ENCODE measurements at regions not wholly inside any gene's neighbourhood (a gene's known extent, or its start where the extent isn't known, plus 50 kb on each side); places are given as distances from the start of the nearest gene placed in this dataset.
"Not testable (repeated sequence)": the region's sequence is repeated elsewhere in the genome, so short reads cannot be mapped to it uniquely, and the experiment has no call there.

GRCh38 chr10:46204482-46205102 is 82.2 kb upstream of the ANTXRL start:
- not testable (repeated sequence) for DNase-seq

GRCh38 chr10:46210427-46210826 is 76.4 kb upstream of the ANTXRL start:
- not testable (repeated sequence) for DNase-seq

- DNase-seq = no peak
Observed at GRCh38 chr10:46215426-46215825, 71.4 kb upstream of the ANTXRL start.

DNA sequence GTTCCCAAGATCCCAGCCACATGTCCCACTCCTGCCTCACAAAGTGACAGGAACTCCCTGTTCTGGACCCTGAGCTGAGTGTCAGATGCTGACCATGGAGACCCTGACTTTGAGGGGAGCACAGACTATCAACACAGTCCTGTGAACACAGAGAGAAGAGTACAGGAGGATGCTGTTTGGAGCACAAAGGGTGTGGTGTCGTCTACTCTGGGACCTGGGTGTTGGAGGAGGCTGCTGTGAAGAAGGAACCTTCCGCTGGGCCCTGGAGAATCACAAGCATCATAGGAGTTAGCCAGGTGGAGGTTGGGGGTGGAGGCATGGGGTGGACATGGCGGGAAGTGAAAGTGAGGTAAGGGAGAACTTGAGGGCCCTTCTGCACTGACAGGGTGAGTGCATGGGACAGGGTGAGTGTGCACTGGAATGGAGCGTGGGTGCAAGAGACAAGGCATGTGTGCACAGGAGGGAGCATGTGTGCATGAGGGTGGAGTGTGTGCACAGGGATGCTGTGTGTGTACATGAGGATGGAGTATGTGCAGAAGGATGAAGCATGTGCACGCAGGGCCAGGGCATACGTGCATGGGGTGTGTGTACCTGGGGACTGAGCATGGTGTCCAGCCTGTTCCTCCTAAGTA is 70.7 kb upstream of the ANTXRL start:
- DNase-seq = no peak

DNA sequence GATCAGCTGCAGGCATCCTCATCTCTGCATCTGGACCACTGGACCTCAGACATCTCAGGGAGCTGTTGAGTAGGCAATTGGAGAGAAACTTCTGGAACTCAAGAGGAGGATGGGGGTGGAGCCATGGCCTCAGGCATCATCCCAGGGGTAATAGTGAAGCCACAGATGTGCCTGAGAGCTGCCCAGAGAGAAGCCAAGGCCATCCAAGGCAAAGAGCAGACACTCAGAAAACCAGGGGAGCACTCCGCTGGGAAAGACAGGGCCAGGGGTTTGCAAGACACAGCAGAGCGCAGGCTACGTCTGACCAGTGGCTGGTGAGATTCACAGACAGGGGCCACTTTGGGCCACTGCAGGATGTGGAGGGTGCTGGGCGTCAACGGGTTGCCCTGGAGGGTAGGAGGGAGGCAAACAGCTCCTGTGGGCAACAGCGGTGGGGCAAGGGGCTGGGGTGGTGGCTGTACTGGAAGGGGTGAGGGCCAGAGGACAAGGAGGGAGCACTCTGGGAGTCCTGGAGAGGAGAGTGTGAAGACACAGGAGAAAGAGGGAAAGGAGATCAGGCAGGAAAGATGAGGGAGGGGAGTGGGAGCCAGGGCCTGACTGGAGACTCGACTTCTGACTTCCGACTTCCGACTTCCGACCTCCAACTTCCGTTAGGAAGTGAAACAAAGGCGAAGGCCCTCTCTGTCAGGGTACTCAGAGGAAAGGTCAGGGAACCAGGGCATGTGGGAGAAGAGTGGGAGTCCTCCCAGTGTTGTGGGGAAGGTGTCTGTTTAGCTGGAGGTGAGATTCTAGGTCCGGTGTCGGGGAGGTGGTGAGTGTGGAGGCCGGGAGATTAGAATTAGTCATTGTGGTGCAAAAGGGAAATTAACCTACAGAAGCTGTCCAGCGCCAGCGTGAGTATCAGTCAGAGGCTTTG is 69.7 kb upstream of the ANTXRL start:
- peak; percentile 1 for DNase-seq

- DNase-seq = no peak
Observed at GRCh38 chr10:46217752-46218453, 68.9 kb upstream of the ANTXRL start.

DNA sequence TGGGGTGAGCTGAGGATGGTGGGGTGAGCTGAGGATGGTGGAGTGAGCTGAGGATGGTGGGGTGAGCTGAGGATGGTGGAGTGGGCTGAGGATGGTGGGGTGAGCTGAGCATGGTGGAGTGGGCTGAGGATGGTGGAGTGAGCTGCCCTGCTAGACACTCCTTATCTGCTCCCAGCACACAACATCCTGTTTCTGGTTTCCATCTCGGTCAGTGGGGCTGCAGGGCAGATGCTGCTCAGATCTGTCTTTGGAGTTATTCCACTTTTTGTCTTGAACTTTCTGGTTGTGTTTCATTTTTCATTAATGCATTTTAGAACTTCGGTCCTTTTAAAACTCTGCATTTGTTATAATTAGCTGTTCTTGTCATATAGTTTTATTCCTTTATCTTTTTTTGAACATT is 67.9 kb upstream of the ANTXRL start:
- peak; percentile 15 for DNase-seq

DNA sequence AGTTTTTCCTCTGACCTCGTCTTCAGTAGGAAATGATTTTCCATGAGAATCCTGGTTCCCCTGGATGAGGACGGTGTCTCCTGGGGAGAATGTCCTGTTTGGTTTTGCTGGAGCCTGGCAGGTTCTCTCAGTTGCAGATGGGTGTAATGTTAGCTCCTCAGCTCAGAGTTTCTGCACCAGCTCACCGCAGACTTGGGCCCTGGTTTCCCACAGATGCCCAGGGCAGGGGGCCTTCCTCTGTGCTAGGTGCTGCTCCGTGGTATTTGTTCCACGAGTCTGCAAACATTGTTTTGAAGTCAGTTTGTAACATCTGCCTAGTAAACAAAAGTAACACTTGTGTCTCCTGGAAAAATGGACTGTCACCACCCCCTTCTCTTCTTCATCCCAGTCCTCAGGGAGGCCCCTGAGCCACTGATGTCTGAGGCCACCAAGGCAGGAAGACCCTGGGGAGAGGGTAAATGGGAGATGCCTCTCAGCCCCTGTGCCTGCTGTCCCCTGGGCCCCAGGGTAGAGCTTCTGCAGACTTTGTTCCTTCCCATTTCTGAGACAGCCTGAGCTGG is 67.3 kb upstream of the ANTXRL start:
- not testable (repeated sequence) for DNase-seq

DNA sequence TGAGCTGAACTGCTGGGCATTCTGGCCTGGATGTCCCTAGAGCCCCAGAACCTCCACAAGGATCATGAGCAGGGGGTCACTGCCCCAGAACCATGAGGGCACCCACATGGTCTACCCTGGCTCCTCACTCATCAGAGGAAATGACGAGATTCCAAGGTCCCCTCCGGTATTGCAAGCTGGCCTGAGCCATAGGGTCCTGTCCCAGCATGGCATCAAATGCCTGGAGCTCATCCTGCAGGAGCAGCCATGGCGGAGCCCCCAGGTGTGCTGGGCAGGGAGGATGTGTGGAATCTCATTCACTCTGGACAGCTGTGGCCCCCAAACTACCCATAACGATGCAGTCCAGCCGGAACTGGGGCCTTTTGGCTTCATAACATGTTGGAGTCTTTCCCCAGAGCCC is 66.6 kb upstream of the ANTXRL start:
- DNase-seq = no peak

DNA sequence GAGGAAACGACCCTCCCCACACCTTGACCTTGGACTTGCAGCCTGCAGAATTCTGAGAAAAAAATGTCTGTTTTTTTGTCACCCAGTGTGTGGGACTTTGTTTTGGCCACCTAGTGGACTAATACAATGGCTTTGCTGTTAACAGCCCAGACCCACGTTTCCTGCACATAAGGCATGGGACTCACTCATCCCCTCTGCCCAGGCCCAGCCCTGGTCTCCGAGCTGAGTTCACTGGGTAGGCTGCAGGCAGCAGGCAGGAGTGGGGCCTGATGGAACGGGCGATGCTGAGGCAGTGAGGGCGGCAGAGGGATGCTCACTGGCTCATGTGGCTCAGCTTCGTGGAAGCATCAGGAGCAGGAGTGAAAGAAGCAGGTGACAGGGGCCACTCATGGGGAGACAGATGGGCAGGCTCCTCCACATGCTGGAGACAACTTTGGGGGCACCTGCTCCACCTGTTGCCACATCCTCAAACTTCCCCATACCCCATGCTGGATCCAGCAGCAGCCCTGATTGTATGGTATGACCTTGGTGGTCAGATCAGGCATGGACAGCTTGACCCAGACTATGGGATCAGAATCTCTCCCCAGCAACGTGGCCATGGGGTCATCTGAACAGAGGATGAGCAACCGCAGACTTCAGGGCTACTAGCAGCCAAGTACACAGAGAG is 65.8 kb upstream of the ANTXRL start:
- DNase-seq = no peak

DNA sequence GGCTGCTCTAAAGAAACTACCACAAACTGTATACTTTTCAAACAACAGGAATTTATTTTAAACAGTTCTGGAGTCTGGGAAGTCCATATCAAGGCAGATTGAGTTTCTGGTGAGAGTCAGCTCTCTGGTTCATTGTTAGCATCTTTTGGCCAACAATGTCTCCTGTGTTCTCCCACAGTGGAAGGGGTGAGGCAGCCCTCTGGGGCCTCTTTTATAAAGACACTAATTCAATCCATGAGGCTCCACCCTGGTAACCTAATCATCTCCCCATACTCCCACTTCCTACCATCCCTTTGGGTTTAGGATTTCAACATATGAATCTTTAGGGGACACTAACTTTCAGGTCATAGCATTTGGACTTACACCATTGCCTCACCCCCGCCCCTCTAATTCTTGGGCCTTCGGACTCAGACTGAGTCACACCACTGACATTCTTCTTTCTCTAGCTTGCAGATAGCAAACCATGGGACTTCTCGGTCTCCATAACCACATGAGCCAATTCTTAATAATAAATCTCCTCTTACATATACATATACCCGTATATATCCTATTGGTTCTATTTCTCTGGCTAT is 64.3 kb upstream of the ANTXRL start:
- DNase-seq = no peak

DNA sequence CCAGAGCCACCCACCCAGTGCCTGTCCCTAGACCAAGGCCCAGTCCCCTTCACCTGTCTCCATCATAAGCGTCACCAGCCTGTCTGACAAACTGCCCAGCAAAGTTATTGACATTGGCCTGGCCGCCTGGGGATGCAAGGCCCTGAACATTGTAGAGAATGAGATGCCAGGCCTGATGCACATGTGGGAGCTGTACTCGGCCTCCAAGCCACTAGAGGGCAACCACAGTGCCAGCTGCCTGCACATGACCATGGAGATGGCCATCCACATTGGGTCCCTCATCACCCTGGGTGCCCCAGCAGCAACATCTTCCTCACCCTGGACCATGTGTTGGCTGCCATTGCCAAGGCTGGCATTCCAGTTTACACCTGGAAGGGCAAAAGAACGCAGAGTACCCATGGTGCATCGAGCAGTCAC is 63.7 kb upstream of the ANTXRL start:
- DNase-seq = no peak

- DNase-seq = no peak
Observed at GRCh38 chr10:46223626-46224413, 63.0 kb upstream of the ANTXRL start.

DNA sequence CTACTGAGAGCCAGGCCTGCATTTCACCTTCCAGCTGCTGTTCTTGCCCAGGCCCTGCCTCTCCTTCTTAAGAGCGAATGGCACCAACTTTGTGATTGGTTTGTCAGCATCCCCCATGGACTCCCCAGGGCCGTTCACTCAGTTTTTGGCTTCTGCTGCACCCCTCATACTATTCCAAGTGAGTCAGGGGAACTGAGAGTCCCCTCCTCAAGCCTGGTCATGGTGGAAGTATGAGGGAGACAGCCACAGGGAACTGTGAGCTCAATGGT is 62.4 kb upstream of the ANTXRL start:
- no peak for DNase-seq

GRCh38 chr10:46225597-46225996 is 61.2 kb upstream of the ANTXRL start:
- no peak for DNase-seq

- DNase-seq = no peak
Observed at GRCh38 chr10:46226232-46226631, 60.6 kb upstream of the ANTXRL start.

GRCh38 chr10:46226900-46227558 is 59.8 kb upstream of the ANTXRL start:
- DNase-seq = no peak

DNA sequence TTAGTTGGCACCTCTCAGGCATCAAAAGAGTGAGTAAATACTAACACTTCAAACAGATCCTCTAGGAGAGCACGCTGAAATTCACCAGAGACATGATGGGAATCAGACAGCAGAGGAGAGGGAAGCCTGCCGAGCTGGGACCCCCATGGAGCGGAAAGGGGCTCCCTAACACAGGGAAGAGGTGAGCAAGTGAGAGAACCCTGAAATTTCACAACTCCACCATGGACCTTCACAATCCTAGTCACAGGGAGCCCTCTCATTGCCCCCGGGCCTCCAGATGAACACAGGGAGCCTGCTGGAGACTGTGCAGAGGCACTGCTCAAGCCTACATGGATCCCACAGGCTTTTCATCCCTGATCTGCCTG is 59.2 kb upstream of the ANTXRL start:
- DNase-seq = no peak

DNA sequence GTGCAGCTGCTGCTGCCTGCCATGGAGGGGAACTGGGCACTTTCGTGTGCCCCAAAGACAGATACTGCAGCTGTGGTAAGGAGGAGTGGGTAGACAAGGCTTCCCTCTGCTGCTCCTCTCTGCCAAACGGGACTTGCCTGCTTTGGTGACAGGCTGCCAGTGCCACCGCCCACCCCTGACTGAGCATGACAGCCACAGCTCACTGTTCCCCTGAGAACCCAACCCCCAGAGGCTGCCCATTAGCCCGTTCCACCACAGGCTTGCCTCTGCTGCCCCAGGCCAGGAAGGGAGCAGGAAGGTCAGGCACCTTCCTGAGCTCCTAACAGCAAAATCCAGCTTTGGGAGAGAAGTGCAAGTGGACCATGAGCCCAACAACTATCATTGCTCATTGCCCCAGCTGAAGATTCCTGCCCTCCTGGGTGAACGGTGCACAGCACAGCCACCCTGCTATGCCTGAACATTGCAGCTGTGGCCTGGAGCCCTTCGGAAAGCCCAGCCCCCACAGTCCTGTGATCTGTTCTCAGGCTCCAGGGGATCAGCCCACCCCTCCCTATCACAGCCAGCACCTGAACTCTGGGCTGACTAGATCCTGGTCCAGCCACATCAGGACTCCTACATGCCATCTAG is 58.7 kb upstream of the ANTXRL start:
- no peak for DNase-seq

DNA sequence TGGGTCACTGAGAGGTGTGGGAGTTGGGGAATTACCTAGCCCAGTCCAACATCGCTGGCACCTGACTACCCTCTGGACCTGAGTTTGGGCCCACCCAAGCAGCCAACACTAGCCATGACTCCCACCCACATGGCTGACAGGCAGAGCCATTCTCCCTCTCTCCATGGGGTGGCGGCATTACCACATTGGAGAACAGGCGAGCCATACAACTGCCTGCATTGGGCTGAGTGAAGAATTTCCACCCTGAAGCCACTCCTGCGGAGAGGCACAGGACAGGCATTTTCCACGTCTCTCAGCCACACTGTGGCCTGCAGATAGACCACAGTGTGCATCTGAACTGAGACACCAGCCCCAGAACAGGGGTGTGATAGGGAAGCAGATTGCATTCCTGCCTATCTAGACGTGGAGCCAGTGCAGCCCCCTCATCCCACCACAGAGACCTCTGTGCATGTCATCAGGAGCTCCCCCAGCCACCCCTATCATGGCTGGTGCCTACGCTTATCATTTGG is 58.2 kb upstream of the ANTXRL start:
- peak; percentile 16 for DNase-seq

Data from GF-D8 (cell line).